Testis (tissue), 2 donors: ENCODE measurements at regions not wholly inside any gene's neighbourhood (a gene's known extent, or its start where the extent isn't known, plus 50 kb on each side); places are given as distances from the start of the nearest gene placed in this dataset.

ENCODE experiments used
- DNase-seq: peaks from one replicate; pipeline ENCODE4 v3.0.0-alpha.2; 2019
- H3K27ac ChIP-seq, 2 donors: fragments of 200-600 bp; sonication (generic); one replicate each; pipeline ENCODE4 v1.5.1; 2019
- H3K27me3 ChIP-seq: fragments of 200-600 bp; sonication (generic); one replicate; pipeline ENCODE4 v1.5.1; 2019
- H3K36me3 ChIP-seq: fragments of 200-600 bp; sonication (generic); one replicate; pipeline ENCODE4 v1.5.1; 2017; ENCODE audit warnings: low read depth; ENCODE audit errors: missing control alignments
- H3K4me1 ChIP-seq: fragments of 200-600 bp; sonication (generic); one replicate; pipeline ENCODE4 v1.5.1; 2019
- H3K4me3 ChIP-seq, 2 donors: fragments of 200-600 bp; sonication (generic); one replicate each; pipeline ENCODE4 v1.5.1; 2017 to 2019
- H3K9me3 ChIP-seq: fragments of 200-600 bp; sonication (generic); one replicate; pipeline ENCODE4 v1.5.1; 2017
- CTCF ChIP-seq, 3 experiments: fragments of 450-650 bp in 2 of 3; fragments of 200-600 bp in 1 of 3; sonication (generic) in 1 of 3; IDR thresholded peaks; one replicate each; pipeline ENCODE4 v1.5.1; 2016 to 2019; ENCODE audit warnings: antibody characterized with exemption in 3 of 3, mild to moderate bottlenecking in 2 of 3, moderate library complexity in 1 of 3
- POLR2A ChIP-seq: fragments of 450-650 bp; IDR thresholded peaks from one replicate; pipeline ENCODE4 v1.6.1; 2017; ENCODE audit warnings: antibody characterized with exemption, mild to moderate bottlenecking, moderate library complexity
- WGBS, 2 donors: methylation state at CpG; one replicate each; pipeline ENCODE4 v1.1.5; 2018; 5-methylcytosine and 5-hydroxymethylcytosine counted together
- intact Hi-C: fragments of 100-400 bp; cut with DNase I; formaldehyde crosslinking; loops from one replicate; pipeline ENCODE4 v1.15.1; 2023; ENCODE audit warnings: low total_unique reads

DNA sequence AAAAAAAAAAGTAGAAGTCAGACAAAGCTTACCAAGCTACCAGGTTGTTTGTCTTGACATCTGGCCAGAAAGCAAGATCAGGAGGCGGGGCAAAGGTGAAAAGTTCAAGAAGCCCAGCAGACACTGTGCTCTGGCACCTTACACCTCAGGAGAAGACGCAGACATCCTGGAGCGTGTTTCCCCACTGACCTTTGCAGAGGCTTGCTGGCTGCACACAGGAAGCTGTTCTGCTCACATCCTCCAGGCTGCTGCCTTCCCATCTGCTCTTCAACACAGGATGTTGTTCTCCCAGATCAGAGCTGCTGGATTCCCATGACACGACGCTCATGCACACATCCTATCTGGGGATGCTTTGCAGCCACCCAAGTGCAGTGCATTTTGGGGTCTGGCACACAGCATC is 174.4 kb upstream of the KIAA1217 start:
- no peak for TF ChIP-seq CTCF (IDR thresholded peaks at IDR 0.05)
- TF ChIP-seq POLR2A = no peak
- Histone ChIP-seq H3K36me3 (no peaks in the 10 kb centered on the region), H3K4me1 (no peaks in the 10 kb centered on the region), H3K9me3 (no peaks in the 10 kb centered on the region), H3K4me3 (no peak overlapping the region), H3K27ac (no peak overlapping the region), H3K27me3 (no peaks in the 10 kb centered on the region)
- DNase-seq = no peak
- WGBS, 2 donors = 65 to 69% methylated on average over 5 of the region's 5 CpGs
- intact Hi-C loops = no loop called here

- intact Hi-C loops = no loop called here
These were observed 173.2 kb upstream of the KIAA1217 start for GRCh38 chr10:24035761-24036160.

DNA sequence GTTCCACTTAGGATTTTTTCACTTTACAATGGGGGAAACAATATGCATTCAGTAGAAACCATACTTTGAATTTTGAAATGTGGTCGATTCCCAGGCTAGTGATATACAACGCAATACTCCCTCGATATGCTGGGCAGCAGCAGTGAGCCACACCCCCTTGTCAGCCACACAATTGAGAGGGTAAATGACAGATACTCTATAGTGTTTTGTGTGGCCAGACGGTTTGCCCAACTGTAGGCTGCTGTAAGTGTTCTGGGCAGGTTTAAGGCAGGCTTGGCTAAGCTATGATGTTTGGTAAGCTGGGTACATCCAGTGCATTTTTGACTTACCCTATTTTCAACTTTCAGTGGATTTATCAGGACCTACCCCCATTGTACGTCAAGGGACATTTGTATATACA is 169.6 kb upstream of the KIAA1217 start:
- H3K4me1 ChIP-seq = no peaks in the 10 kb centered on the region
- H3K4me3 ChIP-seq = no peak overlapping the region
- 80 to 82% methylated on average over 5 of the region's 5 CpGs for WGBS, 2 donors
- intact Hi-C loops = no loop called here
- DNase-seq = no peak
- H3K27ac ChIP-seq = no peak overlapping the region
- TF ChIP-seq POLR2A (no peak), CTCF (IDR thresholded peaks at IDR 0.05) (no peak)
- H3K27me3 ChIP-seq = no peaks in the 10 kb centered on the region
- no peaks in the 10 kb centered on the region for H3K9me3 ChIP-seq
- H3K36me3 ChIP-seq = no peaks in the 10 kb centered on the region

More at GRCh38 chr10:24035761-24036160, 173.2 kb upstream of the KIAA1217 start:
- TF ChIP-seq POLR2A = no peak
- TF ChIP-seq CTCF (IDR thresholded peaks at IDR 0.05) = no peak
- Histone ChIP-seq H3K9me3 (no peaks in the 10 kb centered on the region), H3K27ac (no peak overlapping the region), H3K36me3 (no peaks in the 10 kb centered on the region), H3K4me1 (no peaks in the 10 kb centered on the region), H3K27me3 (no peaks in the 10 kb centered on the region), H3K4me3 (no peak overlapping the region)
- no peak for DNase-seq
- WGBS, 2 donors = 90 to 96% methylated on average over 4 of the region's 4 CpGs

- no peak for TF ChIP-seq POLR2A
- no peak for TF ChIP-seq CTCF (IDR thresholded peaks at IDR 0.05)
- Histone ChIP-seq H3K27me3 (no peaks in the 10 kb centered on the region), H3K4me1 (no peaks in the 10 kb centered on the region), H3K4me3 (no peak overlapping the region), H3K27ac (no peak overlapping the region), H3K9me3 (no peaks in the 10 kb centered on the region), H3K36me3 (no peaks in the 10 kb centered on the region)
- intact Hi-C loops = no loop called here
- WGBS, 2 donors = 79 to 95% methylated on average over 3 of the region's 3 CpGs
- DNase-seq = no peak
These were observed 169.0 kb upstream of the KIAA1217 start for GRCh38 chr10:24039897-24040296.

DNA sequence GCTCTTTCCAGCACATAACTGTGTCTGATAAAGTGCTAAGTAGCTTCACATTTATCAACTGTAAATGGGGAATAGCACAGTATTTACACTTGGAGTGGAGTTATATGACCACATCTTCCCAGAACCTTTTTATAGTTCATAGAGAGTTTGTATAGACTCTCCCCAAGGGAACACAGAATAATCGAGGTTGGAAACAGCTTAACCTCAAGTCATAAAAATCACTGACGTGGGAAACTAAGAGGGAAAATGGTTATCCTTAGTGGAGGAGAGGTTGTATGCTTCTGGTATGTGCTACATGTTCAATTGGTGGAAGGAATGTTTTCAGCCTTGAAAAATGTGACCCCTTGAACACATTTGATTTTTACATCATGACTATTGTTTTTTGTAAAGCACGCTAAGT is 167.9 kb upstream of the KIAA1217 start:
- no peaks in the 10 kb centered on the region for H3K9me3 ChIP-seq
- no peaks in the 10 kb centered on the region for H3K36me3 ChIP-seq
- H3K27ac ChIP-seq = no peak overlapping the region
- H3K4me1 ChIP-seq = no peaks in the 10 kb centered on the region
- no peak overlapping the region for H3K4me3 ChIP-seq
- intact Hi-C loops = no loop called here
- WGBS, 2 donors = 59 to 68% methylated on average over 3 of the region's 3 CpGs
- DNase-seq = no peak
- H3K27me3 ChIP-seq = no peaks in the 10 kb centered on the region
- TF ChIP-seq POLR2A (no peak), CTCF (IDR thresholded peaks at IDR 0.05) (no peak)
